ENCODE measurements at regions not wholly inside any gene's neighbourhood (a gene's known extent, or its start where the extent isn't known, plus 50 kb on each side); places are given as distances from the start of the nearest gene placed in this dataset.
"Not testable (repeated sequence)": the region's sequence is repeated elsewhere in the genome, so short reads cannot be mapped to it uniquely, and the experiment has no call there.

- not testable (repeated sequence) for TF ChIP-seq CTCF (IDR thresholded peaks at IDR 0.05); ZFX (IDR thresholded peaks at IDR 0.05; ENCODE audit: borderline replicate concordance)
Measured at GRCh38 chr22:48401523-48401922, 1426.2 kb downstream of the BRD1 start.
